HS-5 (cell line): ENCODE measurements at regions not wholly inside any gene's neighbourhood (a gene's known extent, or its start where the extent isn't known, plus 50 kb on each side); places are given as distances from the start of the nearest gene placed in this dataset.
"Not testable (repeated sequence)": the region's sequence is repeated elsewhere in the genome, so short reads cannot be mapped to it uniquely, and the experiment has no call there.

Source experiments
- DNase-seq: peaks from one replicate; pipeline ENCODE4 v3.0.0-alpha.2; 2012; ENCODE audit warnings: low read depth

DNA sequence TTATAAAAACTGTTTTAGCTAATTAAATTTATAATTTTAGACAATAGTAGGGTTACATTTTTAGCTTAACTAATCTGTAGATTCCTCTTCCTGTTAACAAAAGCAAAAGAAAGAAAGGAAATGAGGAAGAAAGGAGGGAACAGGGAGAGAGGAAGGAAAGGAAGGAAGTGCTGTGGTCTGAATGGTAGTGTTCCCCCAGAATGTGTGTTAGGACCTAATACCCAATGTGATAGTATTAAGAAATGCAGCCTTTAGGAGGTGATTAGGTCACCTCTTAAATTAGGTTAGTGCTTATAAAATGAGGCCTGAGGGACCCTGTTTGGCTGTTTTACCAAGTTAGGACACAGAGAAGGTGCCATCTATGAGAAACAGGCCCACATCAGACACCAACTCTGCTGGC is 136.9 kb upstream of the SAMSN1 start:
- no peak for DNase-seq

DNA sequence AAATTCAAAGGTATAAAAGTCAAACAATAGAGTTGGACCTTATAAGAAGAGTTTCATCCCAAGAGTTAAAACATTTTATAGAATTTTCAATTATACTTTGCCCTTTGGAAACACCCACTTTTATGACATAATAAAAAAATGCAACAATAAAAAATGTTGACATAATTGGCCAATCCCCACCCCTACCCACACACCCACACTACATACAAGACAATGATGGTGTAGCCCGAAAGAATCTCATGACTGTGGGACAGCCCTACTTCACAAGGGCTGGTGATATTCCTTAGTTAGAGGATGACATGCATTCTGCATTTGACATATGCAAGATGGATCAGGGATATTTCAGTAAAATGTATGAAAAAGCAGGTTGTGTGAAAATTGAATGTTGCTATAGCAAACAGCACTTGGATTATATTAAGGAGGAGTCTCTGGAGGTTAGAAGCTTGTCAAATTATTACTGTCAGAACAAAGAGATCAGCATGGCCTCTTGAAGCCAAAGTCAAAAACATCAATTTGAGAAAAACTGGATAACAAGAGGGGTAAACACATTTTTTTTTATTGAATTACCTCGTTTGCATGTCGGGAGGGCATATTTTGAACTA is 133.0 kb upstream of the SAMSN1 start:
- DNase-seq = no peak

DNA sequence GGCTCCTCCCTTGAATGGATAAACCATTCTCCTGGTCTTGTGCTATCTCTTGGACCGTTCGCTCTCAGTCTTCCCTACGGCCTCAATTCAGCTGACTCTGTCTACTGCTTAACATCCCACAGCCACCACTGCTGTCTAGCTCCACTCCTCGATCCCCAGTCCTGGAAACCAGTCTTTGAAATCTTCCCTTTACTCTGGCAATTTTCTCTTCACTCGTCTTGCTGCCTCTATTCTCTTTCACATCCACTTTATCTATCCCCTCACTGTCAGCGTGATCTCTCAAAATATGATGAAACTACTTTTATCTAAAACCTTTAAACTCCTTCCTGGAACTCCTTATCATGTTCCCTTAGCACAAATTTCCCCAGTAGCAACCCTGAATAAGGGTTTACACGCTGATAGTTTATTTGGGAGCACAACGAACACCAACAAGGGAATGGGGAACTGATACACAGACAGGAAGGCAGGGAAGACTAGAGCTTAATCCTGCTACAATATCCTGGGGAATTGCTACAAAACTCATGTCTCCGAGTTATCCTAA is 131.6 kb upstream of the SAMSN1 start:
- DNase-seq = no peak

DNA sequence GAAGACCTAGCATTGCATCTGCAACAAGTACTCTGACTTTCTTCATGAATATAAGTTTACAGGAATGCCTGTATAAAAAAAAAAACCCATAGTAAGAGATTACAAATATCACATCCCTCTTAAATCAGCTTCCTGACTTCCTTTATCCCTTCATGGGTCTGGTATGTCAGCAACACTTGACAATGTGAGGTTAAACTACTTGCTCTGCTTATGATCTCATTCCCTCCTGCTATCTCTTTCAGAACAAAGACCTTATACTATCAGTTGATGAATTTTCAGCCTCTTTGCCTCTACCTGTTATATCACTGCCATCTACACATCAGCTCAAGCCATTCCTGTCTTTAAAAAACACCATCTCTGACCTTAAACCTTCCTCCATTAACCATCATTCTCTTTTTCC is 130.9 kb upstream of the SAMSN1 start:
- DNase-seq = no peak

DNA sequence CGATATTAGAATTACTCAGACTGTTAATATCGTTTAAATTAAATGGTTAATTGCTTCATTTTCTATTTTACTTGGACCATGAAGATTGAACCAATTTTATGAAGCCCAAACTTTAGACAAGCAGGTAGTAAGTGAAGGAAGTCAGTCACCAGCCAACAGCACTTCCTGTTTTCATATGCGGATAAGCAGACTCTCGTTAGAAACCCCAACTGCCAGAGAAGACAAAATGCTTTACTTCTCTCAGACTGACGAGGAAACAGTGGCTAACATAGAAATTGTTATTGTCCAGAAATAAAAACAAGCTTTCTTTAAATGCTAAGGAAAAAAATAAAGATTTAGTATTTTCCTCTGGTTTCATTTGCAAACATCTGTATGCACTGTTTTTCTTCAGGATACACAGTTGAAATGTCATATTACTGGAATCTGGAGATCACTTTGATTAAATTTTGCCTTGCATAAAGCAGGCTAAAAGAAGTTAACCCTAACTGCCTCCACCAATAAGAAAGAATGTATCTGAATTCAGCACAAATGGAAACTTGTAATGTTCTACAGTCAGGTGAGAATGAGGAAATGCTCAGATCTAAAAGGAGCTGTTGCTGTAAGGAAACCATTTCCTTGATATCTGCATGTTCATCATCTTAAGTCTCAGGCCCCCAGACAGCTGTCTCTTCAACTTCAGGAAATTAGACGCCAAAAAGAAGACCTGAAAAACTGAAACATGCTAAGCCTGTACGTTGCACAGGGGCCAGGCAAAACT is 129.8 kb upstream of the SAMSN1 start:
- no peak for DNase-seq

DNA sequence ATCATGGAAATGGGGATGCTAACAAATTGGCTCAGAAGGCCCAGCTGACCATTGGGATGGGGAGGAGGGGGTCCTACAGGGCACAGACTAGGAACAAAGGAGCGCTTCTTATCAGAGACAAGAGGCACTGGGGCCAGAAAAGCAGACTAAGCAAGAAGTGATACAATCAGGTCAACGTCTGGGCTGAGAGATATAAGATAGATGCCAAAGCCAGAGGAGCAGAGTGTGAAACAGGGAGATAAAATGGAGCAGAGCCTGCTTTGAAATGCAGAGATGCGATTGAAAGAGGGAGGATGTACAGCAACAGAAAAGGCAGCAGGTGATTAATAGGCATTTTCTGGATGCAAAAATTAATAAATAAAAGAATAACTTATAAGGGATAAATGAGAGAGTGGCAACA is 127.5 kb upstream of the SAMSN1 start:
- DNase-seq = no peak

DNA sequence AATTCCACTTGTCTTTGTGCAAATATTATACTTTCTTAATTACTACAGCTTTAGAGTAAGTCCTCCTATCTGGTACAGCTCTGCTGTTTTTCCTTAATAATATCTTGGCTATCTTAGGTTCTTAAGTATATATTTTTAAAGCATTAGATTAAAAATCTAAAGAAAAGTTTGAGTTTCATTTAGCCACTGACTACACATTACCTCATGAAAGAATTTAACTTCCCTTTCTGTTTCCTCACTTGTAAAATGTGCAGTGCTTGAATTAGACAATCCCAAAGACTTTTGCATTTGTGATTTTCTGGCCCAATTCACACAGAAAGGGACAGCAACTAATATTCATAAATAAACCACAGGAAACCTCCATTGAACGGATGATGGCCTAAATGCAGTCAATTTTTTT is 126.4 kb upstream of the SAMSN1 start:
- no peak for DNase-seq

DNA sequence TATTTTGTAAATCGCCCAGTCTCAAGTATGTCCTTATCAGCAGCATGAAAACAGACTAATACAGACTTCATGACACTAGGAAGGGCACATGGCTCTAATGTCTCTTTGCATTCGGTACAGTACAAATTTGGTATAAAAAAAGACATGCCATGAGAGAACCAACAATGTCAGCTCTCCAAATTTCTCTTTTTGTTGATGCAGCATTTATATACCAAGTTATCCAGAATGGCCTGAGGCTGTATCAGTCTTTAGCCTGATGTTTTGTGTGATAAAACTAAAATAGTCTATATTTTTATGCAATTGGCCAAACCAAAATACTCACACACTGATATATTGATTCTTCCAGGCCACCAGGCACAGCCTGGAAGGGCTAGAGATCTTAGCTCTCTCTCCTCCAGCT is 124.3 kb upstream of the SAMSN1 start:
- DNase-seq = no peak

DNA sequence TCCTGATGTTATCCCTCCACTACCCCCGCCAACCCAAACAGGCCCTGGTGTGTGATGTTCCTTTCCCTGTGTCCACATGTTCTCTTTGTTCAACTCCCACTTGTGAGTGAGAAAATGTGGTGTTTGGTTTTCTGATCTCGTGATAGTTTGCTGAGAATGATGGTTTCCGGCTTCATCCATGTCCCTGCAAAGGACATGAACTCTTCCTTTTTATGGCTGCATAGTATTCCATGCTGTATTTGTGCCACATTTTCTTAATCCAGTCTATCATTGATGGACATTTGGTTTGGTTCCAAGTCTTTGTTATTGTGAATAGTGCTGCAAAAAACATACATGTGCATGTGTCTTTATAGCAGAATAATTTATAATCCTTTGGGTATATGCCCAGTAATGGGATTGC is 123.0 kb upstream of the SAMSN1 start:
- not testable (repeated sequence) for DNase-seq

DNA sequence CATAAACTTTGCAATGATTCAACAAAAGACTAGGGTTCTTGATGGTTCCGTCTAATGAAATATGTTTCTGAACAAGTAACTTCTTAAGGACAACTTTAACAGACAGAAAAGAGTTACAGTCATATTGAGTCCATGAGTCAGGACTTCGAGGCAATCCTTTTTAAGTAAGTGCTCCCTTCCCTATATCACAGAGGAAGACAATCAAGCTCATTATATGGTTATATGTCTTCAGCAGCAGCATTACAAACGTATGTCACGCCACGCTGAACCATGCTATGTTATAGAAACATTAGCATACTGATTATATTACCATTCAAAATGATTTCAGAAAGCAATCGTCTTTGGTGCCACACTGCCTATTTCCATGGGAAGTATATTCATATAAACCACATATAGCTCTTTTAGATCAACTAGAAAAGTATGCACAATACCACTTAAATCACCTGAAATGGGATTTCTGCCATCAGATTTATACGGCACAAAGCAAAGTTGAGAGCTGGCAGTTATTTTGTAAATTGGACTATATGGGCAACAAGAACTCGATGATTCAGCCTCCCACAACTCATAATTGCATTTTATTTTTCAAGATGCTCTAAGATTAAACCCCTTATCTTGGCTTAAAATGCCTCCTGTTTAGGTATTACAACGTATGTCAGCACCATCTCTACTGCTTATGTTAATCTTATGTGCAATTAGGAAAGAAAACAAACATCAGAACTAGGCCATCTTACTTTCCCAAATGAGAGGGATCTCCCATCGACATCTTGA is 111.3 kb upstream of the SAMSN1 start:
- no peak for DNase-seq

DNA sequence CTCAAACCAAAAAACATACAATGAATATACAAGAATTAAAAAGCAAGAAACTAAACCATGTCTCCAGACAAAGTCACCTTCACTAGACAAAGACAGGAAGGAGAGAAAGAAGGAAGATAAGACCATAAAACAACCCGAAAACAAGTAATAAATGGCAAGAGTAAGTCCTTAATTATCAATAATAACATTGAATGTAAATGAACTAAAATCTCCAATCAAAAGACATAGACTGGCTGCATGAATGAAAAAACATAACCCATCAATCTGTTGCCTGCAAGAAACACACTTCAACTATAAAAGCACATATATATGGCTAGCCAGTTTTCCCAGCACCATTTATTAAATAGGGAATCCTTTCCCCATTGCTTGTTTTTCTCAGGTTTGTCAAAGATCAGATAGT is 100.8 kb upstream of the SAMSN1 start:
- no peak for DNase-seq

DNA sequence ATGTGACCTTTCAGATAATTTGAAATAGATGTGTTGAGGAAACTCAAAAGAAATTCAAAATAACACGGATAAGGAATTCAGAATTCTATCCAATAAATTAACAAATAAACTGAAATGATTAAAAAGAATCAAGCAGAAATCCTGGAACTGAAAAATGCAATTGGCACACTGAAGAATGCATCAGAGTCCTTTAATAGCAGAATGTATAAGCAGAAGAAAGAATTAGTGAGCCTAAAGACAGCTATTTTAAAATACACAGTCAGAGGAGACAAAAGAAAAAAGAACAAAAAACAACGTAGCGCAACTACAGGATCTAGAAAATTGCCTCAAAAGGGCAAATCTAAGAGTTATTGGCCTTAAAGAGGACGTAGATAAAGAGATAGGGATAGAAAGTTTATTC is 99.6 kb upstream of the SAMSN1 start:
- DNase-seq = no peak

DNA sequence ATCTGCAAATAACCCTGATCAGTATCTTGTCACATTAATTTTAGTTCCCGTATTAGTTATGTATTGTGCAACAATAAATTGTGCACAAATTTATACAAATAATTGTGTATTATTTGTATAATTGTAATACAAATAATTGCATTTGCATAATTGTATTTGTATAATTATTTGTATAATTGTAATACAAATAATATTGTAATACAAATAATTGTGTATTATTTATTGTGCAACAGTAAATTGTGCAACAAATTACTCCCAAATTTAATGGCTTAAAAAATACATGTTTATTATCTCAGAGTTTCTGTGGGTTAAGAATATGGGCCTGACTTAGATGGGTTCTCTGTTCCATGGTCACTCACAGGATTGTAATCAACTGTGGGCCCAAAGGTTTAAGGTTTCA is 86.2 kb upstream of the SAMSN1 start:
- DNase-seq = no peak

DNA sequence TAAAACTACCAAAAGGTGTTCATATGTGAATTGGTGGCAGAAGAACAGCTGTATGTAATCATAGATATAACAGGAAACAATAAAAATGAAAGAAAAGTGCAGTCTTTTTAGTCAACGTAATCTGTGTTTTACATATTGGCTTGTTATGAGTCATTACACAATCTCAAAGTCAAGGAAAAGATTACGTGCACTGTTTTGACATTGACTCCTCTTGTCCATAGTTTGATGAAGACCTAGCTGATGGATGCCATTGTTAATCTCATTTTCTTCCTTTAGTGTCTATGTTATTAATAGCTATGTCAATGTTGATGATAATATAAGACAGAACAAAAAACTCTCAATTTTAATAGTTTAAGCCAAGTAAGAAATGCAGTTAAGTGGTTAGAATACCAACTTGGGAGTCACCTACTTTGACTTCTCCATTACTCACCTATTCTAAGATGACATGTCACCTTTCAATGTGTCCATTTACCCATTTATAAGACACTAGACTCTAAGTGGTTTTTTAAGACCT is 84.5 kb upstream of the SAMSN1 start:
- DNase-seq = no peak

DNA sequence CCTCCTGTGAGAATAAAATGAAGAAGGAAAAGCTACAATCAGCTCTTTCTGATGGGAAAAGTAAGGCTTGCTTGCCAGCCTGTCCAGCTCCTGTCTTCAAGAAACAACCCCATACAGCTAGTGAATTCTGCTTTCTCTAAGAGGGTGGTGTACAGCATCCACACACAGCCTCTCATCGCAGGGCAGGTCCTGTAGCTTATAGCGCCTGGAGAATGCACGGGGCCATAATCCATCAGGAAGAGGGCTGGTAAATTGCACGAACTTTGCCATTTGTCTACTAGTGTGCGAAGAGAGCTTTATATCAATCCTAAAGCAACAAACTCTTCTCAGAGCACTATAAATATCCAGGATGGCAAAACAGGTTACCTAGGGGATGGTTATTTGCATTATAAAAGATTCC is 83.3 kb upstream of the SAMSN1 start:
- DNase-seq = no peak

DNA sequence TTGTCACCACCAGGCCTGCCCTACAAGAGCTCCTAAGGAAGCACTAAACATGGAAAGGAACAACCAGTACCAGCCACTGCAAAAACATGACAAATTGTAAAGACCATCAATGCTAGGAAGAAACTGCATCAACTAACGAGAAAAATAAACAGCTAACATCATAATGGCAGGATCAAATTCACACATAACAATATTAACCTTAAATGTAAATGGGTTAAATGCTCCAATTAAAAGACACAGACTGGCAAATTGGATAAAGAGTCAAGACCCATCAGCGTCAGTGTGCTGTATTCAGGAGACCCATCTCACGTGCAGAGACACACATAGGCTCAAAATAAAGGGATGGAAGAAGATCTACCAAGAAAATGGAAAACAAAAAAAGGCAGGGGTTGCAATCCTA is 77.0 kb upstream of the SAMSN1 start:
- not testable (repeated sequence) for DNase-seq

DNA sequence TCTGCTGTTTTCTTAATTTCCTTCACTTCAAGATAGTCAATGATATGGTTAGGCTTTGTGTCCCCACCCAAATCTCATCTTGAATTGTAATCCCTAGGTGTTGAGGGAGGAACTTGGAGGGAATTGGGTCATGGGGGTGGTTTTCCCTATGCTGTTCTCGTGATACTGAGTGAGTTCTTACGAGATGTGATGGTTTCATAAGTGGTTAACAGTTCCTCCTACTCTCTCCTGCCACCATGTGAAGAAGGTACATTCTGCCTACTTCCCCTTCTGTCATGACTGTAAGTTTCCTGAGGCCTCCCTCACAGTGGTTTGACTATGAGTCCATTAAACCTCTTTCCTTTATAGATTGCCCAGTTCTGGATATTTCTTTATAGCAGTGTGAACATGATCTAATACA is 74.0 kb upstream of the SAMSN1 start:
- no peak for DNase-seq

DNA sequence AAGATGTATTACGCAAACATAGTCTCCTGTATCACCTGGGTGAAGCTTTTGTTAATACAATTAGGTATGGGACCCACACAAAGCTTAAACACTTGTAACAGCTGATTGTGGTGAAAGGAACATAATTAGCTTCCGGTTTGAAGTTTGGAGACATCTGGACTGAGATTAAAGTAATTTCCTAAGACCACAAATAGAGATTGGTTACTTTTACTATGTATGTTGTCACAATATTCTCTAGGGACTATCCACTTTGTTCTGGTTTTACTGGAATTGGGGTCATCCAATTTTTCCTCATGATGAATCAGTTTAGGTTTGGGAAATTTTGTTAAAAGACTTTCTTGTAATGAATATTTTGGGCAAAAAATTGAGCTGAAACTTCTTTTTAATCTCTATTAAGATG is 71.8 kb upstream of the SAMSN1 start:
- no peak for DNase-seq

DNA sequence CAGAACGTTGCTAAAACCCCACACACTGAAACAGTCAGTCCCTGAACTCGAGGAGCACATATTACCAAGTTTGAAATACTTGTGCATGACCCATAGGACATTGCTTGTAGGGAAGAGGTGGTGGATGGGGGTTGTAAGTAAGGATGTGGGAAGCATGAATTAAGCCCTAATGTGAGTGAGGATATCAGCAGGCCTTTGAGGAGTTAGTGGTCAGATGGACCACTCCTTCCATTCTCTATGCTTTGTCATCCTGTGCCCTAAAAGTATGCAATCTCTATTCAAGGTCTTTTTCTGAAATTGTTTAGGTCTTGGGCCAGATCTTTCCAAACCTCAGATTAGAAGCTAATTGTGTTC is 70.9 kb upstream of the SAMSN1 start:
- no peak for DNase-seq

DNA sequence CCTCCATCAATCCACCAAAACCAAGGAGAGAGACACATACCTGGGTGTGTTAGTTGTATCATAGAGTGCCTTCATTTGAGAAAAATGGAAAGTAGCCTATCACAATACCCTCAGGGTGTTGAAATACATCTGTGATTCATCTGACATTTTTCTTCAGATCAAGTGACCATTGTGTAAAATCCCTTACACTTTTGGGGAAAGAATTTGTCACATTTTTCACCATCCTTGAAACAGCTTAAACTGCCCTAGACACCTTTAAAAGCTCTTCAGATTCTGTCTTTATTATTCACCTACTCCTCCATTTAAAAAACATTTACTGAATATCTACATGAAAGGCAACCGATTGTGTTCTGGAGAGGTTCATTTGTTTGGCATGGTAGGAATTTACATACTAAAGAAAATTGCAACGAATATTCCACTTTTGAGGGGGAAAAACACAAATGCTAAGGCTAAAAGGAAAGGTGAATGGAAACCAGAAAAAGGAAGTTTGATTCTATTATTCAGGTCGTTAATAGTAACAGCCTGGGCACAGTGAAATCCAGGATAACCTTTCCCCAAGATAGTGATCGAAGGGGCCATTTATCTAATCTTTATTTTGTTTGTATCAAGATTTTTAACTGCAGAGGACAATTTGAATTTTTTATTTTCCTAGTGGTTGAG is 70.4 kb upstream of the SAMSN1 start:
- no peak for DNase-seq

DNA sequence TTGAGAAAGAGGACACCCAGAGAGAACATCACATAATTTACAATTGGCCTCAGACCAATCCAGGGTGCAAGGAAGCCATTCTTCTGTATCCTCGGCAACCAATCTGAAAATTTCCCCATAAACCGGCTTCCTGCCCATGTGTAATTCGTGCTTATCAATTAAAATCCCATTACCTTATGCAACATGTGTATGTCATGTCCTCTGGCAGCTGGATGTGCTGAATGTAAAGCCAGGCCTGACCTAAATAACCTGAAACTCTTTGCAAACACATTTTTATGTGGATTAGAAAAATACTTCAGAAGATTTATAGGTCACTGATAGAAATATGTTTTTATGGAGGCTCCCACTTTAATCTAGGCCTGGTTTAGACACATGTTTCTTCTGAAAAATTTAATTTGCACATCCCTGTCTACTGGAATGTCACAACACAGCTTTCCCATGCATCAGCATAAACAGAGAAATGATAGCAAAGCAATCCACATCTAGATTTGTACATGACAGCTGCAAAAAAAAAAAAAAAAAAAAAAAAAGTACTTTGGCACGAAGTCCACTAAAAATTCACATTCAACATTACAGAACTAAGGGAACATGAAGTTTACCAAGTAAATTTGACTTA is 69.4 kb upstream of the SAMSN1 start:
- no peak for DNase-seq

DNA sequence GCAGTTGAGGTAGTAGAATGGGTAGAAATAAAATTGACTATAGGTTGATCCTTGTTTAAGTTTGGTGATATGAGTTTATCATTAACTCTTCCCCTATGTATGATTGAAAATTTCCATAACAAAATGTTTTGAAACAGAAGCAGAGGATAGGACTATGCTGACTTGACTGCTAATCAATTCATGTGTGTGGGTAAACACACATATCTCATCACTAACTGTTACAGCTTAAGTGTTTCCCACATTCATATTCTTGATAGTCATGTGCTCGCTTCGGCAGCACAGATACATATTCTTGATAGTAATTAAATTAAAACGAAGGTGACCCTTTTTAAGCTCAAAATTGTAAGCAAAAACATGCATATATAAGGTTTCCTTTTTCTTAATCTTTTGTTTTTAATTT is 68.2 kb upstream of the SAMSN1 start:
- DNase-seq = no peak
